ENCODE measurements at regions not wholly inside any gene's neighbourhood (a gene's known extent, or its start where the extent isn't known, plus 50 kb on each side); places are given as distances from the start of the nearest gene placed in this dataset.
"Not testable (repeated sequence)": the region's sequence is repeated elsewhere in the genome, so short reads cannot be mapped to it uniquely, and the experiment has no call there.

DNA sequence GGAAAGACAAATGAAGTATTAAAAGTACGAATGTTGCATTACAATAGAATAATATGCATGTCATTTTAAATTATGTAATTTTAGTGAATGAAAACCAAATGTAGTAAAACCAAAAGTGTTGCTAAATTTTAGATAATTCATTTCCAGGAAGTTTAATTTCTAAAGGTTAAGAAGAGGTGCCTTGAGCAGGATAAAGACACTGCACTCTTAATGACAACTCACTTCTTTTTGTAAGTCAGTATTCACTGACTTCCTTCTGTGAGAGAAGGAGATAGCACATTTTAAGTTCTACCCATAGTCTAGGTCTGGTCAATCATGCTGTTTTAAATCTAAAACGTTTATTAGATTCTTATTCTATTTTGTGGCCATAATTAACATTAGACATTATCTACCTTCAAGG is 160.2 kb downstream of the CRPPA start:
- Histone ChIP-seq H2BK12ac (ENCODE audit: low read length in 2 of 2) (no peak overlapping the region), H3K79me1 (replicated peaks; ENCODE audit: low read length, poor library complexity, severe bottlenecking) (no peaks in the 10 kb centered on the region), H3K4me3 (ENCODE audit: insufficient read depth in 1 of 2, low read depth in 1 of 2, low read length in 2 of 2) (no peak overlapping the region), H4K91ac (ENCODE audit: low read length) (no peak overlapping the region), H3K4ac (ENCODE audit: low read depth in 1 of 2, low read length in 2 of 2) (no peak overlapping the region), H2BK15ac (ENCODE audit: low read depth, poor library complexity, severe bottlenecking) (no peak overlapping the region), H2BK5ac (ENCODE audit: low read depth, low read length, poor library complexity, severe bottlenecking) (no peak overlapping the region), H2AK5ac (ENCODE audit: low read length, severe bottlenecking) (no peak overlapping the region), H3K4me1 (ENCODE audit: control insufficient read depth, insufficient read depth, low read depth, low read length) (no peaks in the 10 kb centered on the region), H4K8ac (ENCODE audit: low read length) (no peak overlapping the region), H2AFZ (ENCODE audit: low read depth, low read length) (no peak overlapping the region), H3K9me3 (ENCODE audit: control insufficient read depth, low read length) (no peaks in the 10 kb centered on the region), H3K9ac (ENCODE audit: low read length) (no peak overlapping the region), H3K14ac (ENCODE audit: low read length in 2 of 2) (no peak overlapping the region), H3K4me2 (ENCODE audit: low read length, poor library complexity, severe bottlenecking) (no peak overlapping the region), H3K18ac (ENCODE audit: low read depth in 1 of 2, low read length in 2 of 2) (no peak overlapping the region), H3K23ac (ENCODE audit: low read length in 2 of 2) (no peak overlapping the region), H3K27me3 (ENCODE audit: control insufficient read depth in 1 of 2, insufficient read depth in 1 of 2, low read length in 2 of 2) (no peaks in the 10 kb centered on the region), H3K36me3 (ENCODE audit: control insufficient read depth in 1 of 2, insufficient read depth in 2 of 2, low read depth in 1 of 2, low read length in 2 of 2) (no peaks in the 10 kb centered on the region), H2BK120ac (ENCODE audit: low read depth, low read length) (no peak overlapping the region), H3K27ac (ENCODE audit: low read length, poor library complexity, severe bottlenecking) (no peak overlapping the region)
- no CpG with 5 or more reads among the region's 2 CpGs for WGBS
- DNase-seq, result no peak

GRCh38 chr7:16260236-16260728 is 161.1 kb downstream of the CRPPA start:
- no peak overlapping the region for H2BK120ac ChIP-seq (ENCODE audit: low read depth, low read length)
- H3K4me3 ChIP-seq (ENCODE audit: insufficient read depth in 1 of 2, low read depth in 1 of 2, low read length in 2 of 2), result no peak overlapping the region
- H3K9me3 ChIP-seq (ENCODE audit: control insufficient read depth, low read length), result no peaks in the 10 kb centered on the region
- no peaks in the 10 kb centered on the region for H3K79me1 ChIP-seq (replicated peaks; ENCODE audit: low read length, poor library complexity, severe bottlenecking)
- no peak overlapping the region for H3K23ac ChIP-seq (ENCODE audit: low read length in 2 of 2)
- no CpG with 5 or more reads among the region's 1 CpG for WGBS
- H2BK15ac ChIP-seq (ENCODE audit: low read depth, poor library complexity, severe bottlenecking), result no peak overlapping the region
- H3K18ac ChIP-seq (ENCODE audit: low read depth in 1 of 2, low read length in 2 of 2), result no peak overlapping the region
- no peak overlapping the region for H2AK5ac ChIP-seq (ENCODE audit: low read length, severe bottlenecking)
- no peak overlapping the region for H2AFZ ChIP-seq (ENCODE audit: low read depth, low read length)
- peak; percentile 7 for DNase-seq
- no peak overlapping the region for H3K4me2 ChIP-seq (ENCODE audit: low read length, poor library complexity, severe bottlenecking)
- H2BK5ac ChIP-seq (ENCODE audit: low read depth, low read length, poor library complexity, severe bottlenecking), result no peak overlapping the region
- no peaks in the 10 kb centered on the region for H3K4me1 ChIP-seq (ENCODE audit: control insufficient read depth, insufficient read depth, low read depth, low read length)
- no peak overlapping the region for H4K91ac ChIP-seq (ENCODE audit: low read length)
- no peak overlapping the region for H4K8ac ChIP-seq (ENCODE audit: low read length)
- no peak overlapping the region for H3K4ac ChIP-seq (ENCODE audit: low read depth in 1 of 2, low read length in 2 of 2)
- H3K27ac ChIP-seq (ENCODE audit: low read length, poor library complexity, severe bottlenecking), result no peak overlapping the region
- H2BK12ac ChIP-seq (ENCODE audit: low read length in 2 of 2), result no peak overlapping the region
- H3K36me3 ChIP-seq (ENCODE audit: control insufficient read depth in 1 of 2, insufficient read depth in 2 of 2, low read depth in 1 of 2, low read length in 2 of 2), result no peaks in the 10 kb centered on the region
- no peak overlapping the region for H3K14ac ChIP-seq (ENCODE audit: low read length in 2 of 2)
- no peak overlapping the region for H3K9ac ChIP-seq (ENCODE audit: low read length)
- no peaks in the 10 kb centered on the region for H3K27me3 ChIP-seq (ENCODE audit: control insufficient read depth in 1 of 2, insufficient read depth in 1 of 2, low read length in 2 of 2)

DNA sequence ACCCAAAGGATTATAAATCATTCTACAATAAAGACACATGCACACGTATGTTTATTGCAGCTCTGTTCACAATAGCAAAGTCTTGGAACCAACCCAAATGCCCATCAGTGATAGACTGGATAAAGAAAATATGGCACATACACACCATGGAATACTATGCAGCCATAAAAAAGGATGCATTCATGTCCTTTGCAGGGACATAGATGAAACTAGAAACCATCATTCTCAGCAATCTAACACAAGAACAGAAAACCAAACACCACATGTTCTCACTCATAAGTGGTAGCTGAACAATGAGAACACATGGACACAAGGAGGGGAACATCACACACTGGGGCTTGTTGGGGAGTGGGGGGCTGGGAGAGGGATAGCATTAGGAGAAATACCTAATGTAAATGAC is 164.9 kb downstream of the CRPPA start:
- not testable (repeated sequence) for H4K91ac ChIP-seq (ENCODE audit: low read length); H2BK12ac ChIP-seq (ENCODE audit: low read length in 2 of 2); H2BK15ac ChIP-seq (ENCODE audit: low read depth, poor library complexity, severe bottlenecking); H3K14ac ChIP-seq (ENCODE audit: low read length in 2 of 2); H3K79me1 ChIP-seq (replicated peaks; ENCODE audit: low read length, poor library complexity, severe bottlenecking); H2AK5ac ChIP-seq (ENCODE audit: low read length, severe bottlenecking); H4K8ac ChIP-seq (ENCODE audit: low read length); H3K27me3 ChIP-seq (ENCODE audit: control insufficient read depth in 1 of 2, insufficient read depth in 1 of 2, low read length in 2 of 2); H3K4me3 ChIP-seq (ENCODE audit: insufficient read depth in 1 of 2, low read depth in 1 of 2, low read length in 2 of 2); H3K23ac ChIP-seq (ENCODE audit: low read length in 2 of 2); H3K36me3 ChIP-seq (ENCODE audit: control insufficient read depth in 1 of 2, insufficient read depth in 2 of 2, low read depth in 1 of 2, low read length in 2 of 2); H2BK120ac ChIP-seq (ENCODE audit: low read depth, low read length); H2AFZ ChIP-seq (ENCODE audit: low read depth, low read length); H3K9ac ChIP-seq (ENCODE audit: low read length); H3K18ac ChIP-seq (ENCODE audit: low read depth in 1 of 2, low read length in 2 of 2); H3K27ac ChIP-seq (ENCODE audit: low read length, poor library complexity, severe bottlenecking); H2BK5ac ChIP-seq (ENCODE audit: low read depth, low read length, poor library complexity, severe bottlenecking); H3K4me1 ChIP-seq (ENCODE audit: control insufficient read depth, insufficient read depth, low read depth, low read length); H3K4ac ChIP-seq (ENCODE audit: low read depth in 1 of 2, low read length in 2 of 2); H3K4me2 ChIP-seq (ENCODE audit: low read length, poor library complexity, severe bottlenecking); DNase-seq; H3K9me3 ChIP-seq (ENCODE audit: control insufficient read depth, low read length)
- 93% methylated on average over 1 of the region's 1 CpG for WGBS

- H4K8ac ChIP-seq (ENCODE audit: low read length); H3K9me3 ChIP-seq (ENCODE audit: control insufficient read depth, low read length); H3K4me1 ChIP-seq (ENCODE audit: control insufficient read depth, insufficient read depth, low read depth, low read length); H4K91ac ChIP-seq (ENCODE audit: low read length); H3K79me1 ChIP-seq (replicated peaks; ENCODE audit: low read length, poor library complexity, severe bottlenecking); H3K4ac ChIP-seq (ENCODE audit: low read depth in 1 of 2, low read length in 2 of 2); H2BK15ac ChIP-seq (ENCODE audit: low read depth, poor library complexity, severe bottlenecking); H3K14ac ChIP-seq (ENCODE audit: low read length in 2 of 2); H3K18ac ChIP-seq (ENCODE audit: low read depth in 1 of 2, low read length in 2 of 2); H2BK120ac ChIP-seq (ENCODE audit: low read depth, low read length); H2AFZ ChIP-seq (ENCODE audit: low read depth, low read length); H3K36me3 ChIP-seq (ENCODE audit: control insufficient read depth in 1 of 2, insufficient read depth in 2 of 2, low read depth in 1 of 2, low read length in 2 of 2); H3K23ac ChIP-seq (ENCODE audit: low read length in 2 of 2); H2AK5ac ChIP-seq (ENCODE audit: low read length, severe bottlenecking); H3K4me2 ChIP-seq (ENCODE audit: low read length, poor library complexity, severe bottlenecking); H3K9ac ChIP-seq (ENCODE audit: low read length); H3K4me3 ChIP-seq (ENCODE audit: insufficient read depth in 1 of 2, low read depth in 1 of 2, low read length in 2 of 2); DNase-seq; H3K27me3 ChIP-seq (ENCODE audit: control insufficient read depth in 1 of 2, insufficient read depth in 1 of 2, low read length in 2 of 2); H2BK12ac ChIP-seq (ENCODE audit: low read length in 2 of 2); H2BK5ac ChIP-seq (ENCODE audit: low read depth, low read length, poor library complexity, severe bottlenecking); H3K27ac ChIP-seq (ENCODE audit: low read length, poor library complexity, severe bottlenecking): not testable (repeated sequence)
- 88% methylated on average over 2 of the region's 2 CpGs for WGBS
Observed at GRCh38 chr7:16255952-16256351, 165.4 kb downstream of the CRPPA start.

Measured in mesenchymal stem cell (in vitro differentiated cells and primary cell).